Gastroesophageal sphincter (tissue), 4 donors: ENCODE measurements at regions not wholly inside any gene's neighbourhood (a gene's known extent, or its start where the extent isn't known, plus 50 kb on each side); places are given as distances from the start of the nearest gene placed in this dataset.

Source experiments
- ATAC-seq: fragments of 150-250 bp; one replicate; pipeline ENCODE4 v1.9.1; 2016; ENCODE audit warnings: mild to moderate bottlenecking, moderate library complexity
- H3K27ac ChIP-seq, 4 donors: fragments of 200-600 bp; sonication (generic) in 3 of 4; 1 replicate in 3 of 4; 2 replicates in 1 of 4; pipeline ENCODE4 v1.5.1; 2016 to 2019
- H3K27me3 ChIP-seq: fragments of 200-600 bp; sonication (generic); one replicate; pipeline ENCODE4 v1.5.1; 2019
- H3K36me3 ChIP-seq, 2 donors: fragments of 200-600 bp; sonication (generic); one replicate each; pipeline ENCODE4 v1.5.1; 2019; ENCODE audit warnings: control low read depth in 1 of 2
- H3K4me1 ChIP-seq, 3 donors: fragments of 200-600 bp; sonication (generic); 1 replicate in 2 of 3; 2 replicates in 1 of 3; pipeline ENCODE4 v1.5.1; 2016 to 2019; ENCODE audit warnings: control low read depth in 2 of 3
- H3K4me3 ChIP-seq, 2 donors: fragments of 200-600 bp; sonication (generic); one replicate each; pipeline ENCODE4 v1.5.1; 2019; ENCODE audit warnings: mild to moderate bottlenecking in 1 of 2, moderate library complexity in 1 of 2
- H3K9me3 ChIP-seq, 3 donors: fragments of 200-600 bp; sonication (generic); one replicate each; pipeline ENCODE4 v1.5.1; 2017 to 2019; ENCODE audit warnings: control low read depth in 2 of 3
- CTCF ChIP-seq, 4 experiments: fragments of 200-600 bp in 2 of 4; fragments of 450-650 bp in 2 of 4; sonication (generic) in 1 of 4; IDR thresholded peaks; one replicate each; pipeline ENCODE4 v1.5.1; 2017 to 2019; ENCODE audit warnings: antibody characterized with exemption in 4 of 4, mild to moderate bottlenecking in 2 of 4, moderate library complexity in 2 of 4
- EP300 ChIP-seq: sonication (generic); formaldehyde crosslinking; IDR thresholded peaks from one replicate; pipeline ENCODE4 v1.6.1; 2017; ENCODE audit warnings: antibody characterized with exemption, mild to moderate bottlenecking
- POLR2A ChIP-seq, 2 donors: fragments of 450-650 bp; IDR thresholded peaks; one replicate each; pipeline ENCODE4 v1.6.1; 2017; ENCODE audit warnings: antibody characterized with exemption in 2 of 2, mild to moderate bottlenecking in 2 of 2, moderate library complexity in 1 of 2
- POLR2AphosphoS5 ChIP-seq: sonication (generic); formaldehyde crosslinking; IDR thresholded peaks from one replicate; pipeline ENCODE4 v1.6.1; 2017; ENCODE audit warnings: antibody characterized with exemption
- WGBS, 2 donors: methylation state at CpG; one replicate each; pipeline ENCODE4 v1.1.5; 2018; ENCODE audit warnings: low coverage in 1 of 2; 5-methylcytosine and 5-hydroxymethylcytosine counted together

GRCh38 chr2:8369522-8369921 is 312.3 kb upstream of the ID2 start:
- ATAC-seq, result no peak
- Histone ChIP-seq H3K4me3 (no peak overlapping the region), H3K27me3 (no peaks in the 10 kb centered on the region), H3K36me3 (no peaks in the 10 kb centered on the region), H3K27ac (no peak overlapping the region), H3K9me3 (peaks cover 0 to 9% (median 0%) of the 10 kb centered on the region in 3 donors), H3K4me1 (no peaks in the 10 kb centered on the region)
- TF ChIP-seq CTCF (IDR thresholded peaks at IDR 0.05) (no peak), POLR2AphosphoS5 (no peak), EP300 (no peak), POLR2A (IDR thresholded peaks at IDR 0.05) (no peak)
- WGBS, 2 donors, result 80 to 96% methylated on average over 4 to 8 of the region's 8 CpGs

GRCh38 chr2:8370258-8370802 is 311.5 kb upstream of the ID2 start:
- H3K4me3 ChIP-seq, result no peak overlapping the region
- TF ChIP-seq POLR2AphosphoS5 (no peak), CTCF (IDR thresholded peaks at IDR 0.05) (no peak), EP300 (no peak), POLR2A (IDR thresholded peaks at IDR 0.05) (no peak)
- no peaks in the 10 kb centered on the region for H3K4me1 ChIP-seq
- peaks cover 0 to 9% (median 0%) of the 10 kb centered on the region in 3 donors for H3K9me3 ChIP-seq
- H3K27me3 ChIP-seq, result no peaks in the 10 kb centered on the region
- WGBS, 2 donors, result 42 to 50% methylated on average over 2 of the region's 2 CpGs
- no peak for ATAC-seq
- no peaks in the 10 kb centered on the region for H3K36me3 ChIP-seq
- no peak overlapping the region for H3K27ac ChIP-seq

GRCh38 chr2:8371653-8372052 is 310.2 kb upstream of the ID2 start:
- no peaks in the 10 kb centered on the region for H3K4me1 ChIP-seq
- no peaks in the 10 kb centered on the region for H3K36me3 ChIP-seq
- 61 to 73% methylated on average over 4 of the region's 4 CpGs for WGBS, 2 donors
- H3K4me3 ChIP-seq, result no peak overlapping the region
- H3K9me3 ChIP-seq, result peaks cover 0 to 9% (median 0%) of the 10 kb centered on the region in 3 donors
- no peak for TF ChIP-seq POLR2AphosphoS5
- H3K27ac ChIP-seq, result no peak overlapping the region
- H3K27me3 ChIP-seq, result no peaks in the 10 kb centered on the region
- no peak for ATAC-seq

DNA sequence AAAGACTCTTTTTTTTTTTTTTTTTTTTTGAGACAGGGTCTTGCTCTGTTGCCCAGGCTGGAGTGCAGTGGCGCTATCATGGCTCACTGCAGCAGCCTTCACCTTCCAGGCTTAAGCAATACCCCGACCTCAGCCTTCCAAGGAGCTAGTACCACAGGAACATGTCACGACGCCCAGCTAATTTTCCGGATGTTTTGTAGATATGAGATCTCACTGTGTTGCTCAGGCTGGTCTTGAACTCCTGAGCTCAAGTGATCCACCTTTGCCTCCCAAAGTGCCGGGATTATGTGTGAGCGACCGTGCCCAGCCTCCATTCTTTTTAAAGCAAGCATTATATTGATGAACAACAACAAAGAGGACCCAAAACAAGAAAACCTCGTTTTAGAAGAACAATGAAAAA is 307.1 kb upstream of the ID2 start:
- no peaks in the 10 kb centered on the region for H3K36me3 ChIP-seq
- no peaks in the 10 kb centered on the region for H3K27me3 ChIP-seq
- TF ChIP-seq POLR2A (IDR thresholded peaks at IDR 0.05), result no peak
- no peak for TF ChIP-seq EP300
- no peak for TF ChIP-seq CTCF (IDR thresholded peaks at IDR 0.05)
- no peak for TF ChIP-seq POLR2AphosphoS5
- ATAC-seq, result no peak
- H3K9me3 ChIP-seq, result peaks cover 0 to 9% (median 0%) of the 10 kb centered on the region in 3 donors
- no peak overlapping the region for H3K27ac ChIP-seq
- no peaks in the 10 kb centered on the region for H3K4me1 ChIP-seq
- H3K4me3 ChIP-seq, result no peak overlapping the region
- WGBS, 2 donors, result 90 to 98% methylated on average over 2 to 6 of the region's 9 CpGs

DNA sequence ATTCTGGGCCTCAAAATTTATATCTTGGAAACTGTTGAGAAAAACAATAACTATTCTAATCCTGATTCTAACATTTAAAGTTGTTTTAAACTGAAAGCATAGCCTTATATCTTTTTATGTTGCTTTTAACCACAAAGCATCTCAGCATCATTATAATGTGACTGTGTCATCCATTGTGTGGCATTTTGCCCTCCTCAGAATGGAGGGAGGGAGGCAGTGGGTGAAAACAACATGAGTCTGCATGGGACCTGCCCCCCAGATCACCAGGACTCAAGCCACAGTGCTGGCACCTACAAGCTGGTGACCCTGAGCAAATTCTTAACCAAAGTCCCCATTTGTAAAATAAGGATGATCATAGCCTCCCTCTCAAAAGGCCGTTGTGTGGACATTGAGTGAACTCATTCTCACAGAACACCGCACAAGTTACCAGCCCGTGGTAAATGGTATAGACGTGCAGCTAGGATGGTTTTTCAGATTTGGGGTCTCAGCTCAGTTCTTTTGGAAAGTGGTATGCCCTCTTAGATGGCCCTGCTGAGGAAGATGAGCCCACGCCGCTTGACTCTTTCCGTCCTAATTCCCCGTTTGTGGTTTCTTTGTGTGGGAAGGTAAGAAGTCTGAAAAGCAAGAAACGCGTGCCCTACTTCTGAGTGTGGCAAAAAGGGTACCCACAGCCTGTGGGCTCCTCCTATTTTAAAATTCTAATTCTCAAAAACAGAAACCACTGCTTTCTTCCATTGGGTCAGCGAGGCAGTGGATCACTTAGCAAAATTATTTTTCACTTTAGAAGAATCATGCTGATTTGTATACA is 305.0 kb upstream of the ID2 start:
- 94 to 98% methylated on average over 7 to 10 of the region's 11 CpGs for WGBS, 2 donors
- H3K27ac ChIP-seq, result no peak overlapping the region
- no peaks in the 10 kb centered on the region for H3K36me3 ChIP-seq
- no peak overlapping the region for H3K4me3 ChIP-seq
- H3K27me3 ChIP-seq, result no peaks in the 10 kb centered on the region
- no peak for TF ChIP-seq EP300
- no peak for TF ChIP-seq CTCF (IDR thresholded peaks at IDR 0.05)
- no peak for TF ChIP-seq POLR2A (IDR thresholded peaks at IDR 0.05)
- TF ChIP-seq POLR2AphosphoS5, result no peak
- no peak for ATAC-seq
- H3K4me1 ChIP-seq, result no peaks in the 10 kb centered on the region
- peaks cover 0 to 9% (median 0%) of the 10 kb centered on the region in 3 donors for H3K9me3 ChIP-seq
